ENCODE measurements at regions not wholly inside any gene's neighbourhood (a gene's known extent, or its start where the extent isn't known, plus 50 kb on each side); places are given as distances from the start of the nearest gene placed in this dataset.

DNA sequence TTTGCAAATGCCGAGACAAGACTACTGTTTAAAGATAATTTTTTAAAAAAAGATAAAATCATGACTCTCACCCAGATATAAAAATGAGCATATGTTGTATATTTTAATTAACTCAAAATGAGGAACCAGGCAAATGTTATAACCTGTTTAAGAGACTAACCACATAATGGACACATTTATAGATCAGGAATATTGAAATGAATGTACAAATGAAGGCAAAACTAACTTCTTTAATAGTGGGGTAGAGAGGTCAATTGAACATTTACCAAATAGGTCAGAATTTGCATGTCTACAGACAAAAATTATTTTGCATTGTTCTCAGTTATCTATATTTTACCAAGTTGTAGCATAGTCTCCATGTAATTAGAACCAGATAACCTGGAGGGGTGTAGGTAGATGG is 134.3 kb upstream of the PFN2 start (continued):
- TF ChIP-seq, protein P1, sequence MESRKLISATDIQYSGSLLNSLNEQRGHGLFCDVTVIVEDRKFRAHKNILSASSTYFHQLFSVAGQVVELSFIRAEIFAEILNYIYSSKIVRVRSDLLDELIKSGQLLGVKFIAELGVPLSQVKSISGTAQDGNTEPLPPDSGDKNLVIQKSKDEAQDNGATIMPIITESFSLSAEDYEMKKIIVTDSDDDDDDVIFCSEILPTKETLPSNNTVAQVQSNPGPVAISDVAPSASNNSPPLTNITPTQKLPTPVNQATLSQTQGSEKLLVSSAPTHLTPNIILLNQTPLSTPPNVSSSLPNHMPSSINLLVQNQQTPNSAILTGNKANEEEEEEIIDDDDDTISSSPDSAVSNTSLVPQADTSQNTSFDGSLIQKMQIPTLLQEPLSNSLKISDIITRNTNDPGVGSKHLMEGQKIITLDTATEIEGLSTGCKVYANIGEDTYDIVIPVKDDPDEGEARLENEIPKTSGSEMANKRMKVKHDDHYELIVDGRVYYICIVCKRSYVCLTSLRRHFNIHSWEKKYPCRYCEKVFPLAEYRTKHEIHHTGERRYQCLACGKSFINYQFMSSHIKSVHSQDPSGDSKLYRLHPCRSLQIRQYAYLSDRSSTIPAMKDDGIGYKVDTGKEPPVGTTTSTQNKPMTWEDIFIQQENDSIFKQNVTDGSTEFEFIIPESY (IDR thresholded peaks at IDR 0.05) = no peak
- TF ChIP-seq NR2F1 (conservative IDR thresholded peaks at IDR 0.05) (peak; percentile 97), MTA2 (IDR thresholded peaks at IDR 0.05; ENCODE audit: low read depth) (peak; percentile 84), MEF2B (IDR thresholded peaks at IDR 0.05; ENCODE audit: partially characterized antibody, poor library complexity, severe bottlenecking) (peak; percentile 53), NFYB (IDR thresholded peaks at IDR 0.05; ENCODE audit: insufficient read depth, low read depth, low read length) (no peak)
- TF ChIP-seq, protein P2, sequence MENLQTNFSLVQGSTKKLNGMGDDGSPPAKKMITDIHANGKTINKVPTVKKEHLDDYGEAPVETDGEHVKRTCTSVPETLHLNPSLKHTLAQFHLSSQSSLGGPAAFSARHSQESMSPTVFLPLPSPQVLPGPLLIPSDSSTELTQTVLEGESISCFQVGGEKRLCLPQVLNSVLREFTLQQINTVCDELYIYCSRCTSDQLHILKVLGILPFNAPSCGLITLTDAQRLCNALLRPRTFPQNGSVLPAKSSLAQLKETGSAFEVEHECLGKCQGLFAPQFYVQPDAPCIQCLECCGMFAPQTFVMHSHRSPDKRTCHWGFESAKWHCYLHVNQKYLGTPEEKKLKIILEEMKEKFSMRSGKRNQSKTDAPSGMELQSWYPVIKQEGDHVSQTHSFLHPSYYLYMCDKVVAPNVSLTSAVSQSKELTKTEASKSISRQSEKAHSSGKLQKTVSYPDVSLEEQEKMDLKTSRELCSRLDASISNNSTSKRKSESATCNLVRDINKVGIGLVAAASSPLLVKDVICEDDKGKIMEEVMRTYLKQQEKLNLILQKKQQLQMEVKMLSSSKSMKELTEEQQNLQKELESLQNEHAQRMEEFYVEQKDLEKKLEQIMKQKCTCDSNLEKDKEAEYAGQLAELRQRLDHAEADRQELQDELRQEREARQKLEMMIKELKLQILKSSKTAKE (IDR thresholded peaks at IDR 0.05; ENCODE audit: low read depth, poor library complexity, severe bottlenecking) = peak; percentile 63

DNA sequence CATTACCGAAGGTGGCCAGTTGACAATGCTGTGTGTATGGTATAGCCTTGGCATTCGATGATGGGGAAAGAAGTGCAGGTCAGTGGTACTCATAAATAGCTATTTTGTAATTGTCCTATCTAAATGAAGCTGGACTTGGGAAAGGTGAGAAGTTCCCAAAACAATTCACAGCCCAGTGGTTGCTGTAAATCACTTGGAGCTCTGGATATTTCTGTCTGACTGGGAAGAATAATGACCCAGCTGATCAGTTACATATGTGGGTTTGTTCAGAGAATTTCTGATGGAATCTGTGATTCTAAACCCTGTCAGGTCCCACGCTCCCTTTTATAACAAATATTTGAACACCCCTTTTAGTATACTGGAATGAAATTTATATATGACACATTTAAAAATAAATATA is 133.9 kb upstream of the PFN2 start:
- in situ Hi-C loops (cut with MboI) = no loop called here
- H4K20me1 ChIP-seq (ENCODE audit: control insufficient read depth, insufficient read depth) = no peaks in the 10 kb centered on the region
- H3K4me2 ChIP-seq (ENCODE audit: control insufficient read depth, insufficient read depth) = no peak overlapping the region
- H3K27ac ChIP-seq (ENCODE audit: control insufficient read depth, insufficient read depth) = no peak overlapping the region
- FAIRE-seq (no peak), DNase-seq (ENCODE audit: low read depth, low spot score) (no peak), ATAC-seq (no peak)
- no peaks in the 10 kb centered on the region for H3K9me3 ChIP-seq (replicated peaks; ENCODE audit: control insufficient read depth, insufficient read depth, low read length)
- RAD21 ChIA-PET (ENCODE audit: unreplicated experiment) = interaction anchor here (2.0 kb wide), 1 partner anchor 10 kb away, joined by 6 read pairs; no protein-coding TSS in a partner anchor
- H3K4me1 ChIP-seq (ENCODE audit: control insufficient read depth, insufficient read depth, low read length) = no peaks in the 10 kb centered on the region
- H2AFZ ChIP-seq (ENCODE audit: control insufficient read depth, low read depth, low read length) = no peak overlapping the region
- CTCF ChIA-PET = no interaction called here
- POLR2A ChIA-PET = no interaction called here
- 42% methylated on average over 3 of the region's 3 CpGs for WGBS (ENCODE audit: insufficient coverage, insufficient replicate concordance, low lambda C conversion rate, missing lambda C conversion rate)
- SMC1A ChIA-PET (ENCODE audit: uncharacterized antibody, unreplicated experiment) = interaction anchor here (1.5 kb wide), 1 partner anchor 10 kb away, joined by 10 read pairs; no protein-coding TSS in a partner anchor
- BruUV-seq (replicated peaks) = no TSS peak
- no peak overlapping the region for H3K4me3 ChIP-seq
- no peaks in the 10 kb centered on the region for H3K27me3 ChIP-seq (replicated peaks in 1 of 2; ENCODE audit: control insufficient read depth in 2 of 2, insufficient read depth in 2 of 2, low read length in 1 of 2)
- no peak overlapping the region for H3K9ac ChIP-seq (ENCODE audit: control insufficient read depth, insufficient read depth, low read length)
- H3K79me2 ChIP-seq (ENCODE audit: control insufficient read depth, insufficient read depth, low read length) = no peaks in the 10 kb centered on the region
- intact Hi-C loops (cut with micrococcal nuclease; ENCODE audit: unreplicated experiment) = no loop called here
- H3K36me3 ChIP-seq (ENCODE audit: control insufficient read depth in 2 of 2, insufficient read depth in 2 of 2, low read length in 1 of 2) = no peaks in the 10 kb centered on the region
- TF ChIP-seq, protein P3, sequence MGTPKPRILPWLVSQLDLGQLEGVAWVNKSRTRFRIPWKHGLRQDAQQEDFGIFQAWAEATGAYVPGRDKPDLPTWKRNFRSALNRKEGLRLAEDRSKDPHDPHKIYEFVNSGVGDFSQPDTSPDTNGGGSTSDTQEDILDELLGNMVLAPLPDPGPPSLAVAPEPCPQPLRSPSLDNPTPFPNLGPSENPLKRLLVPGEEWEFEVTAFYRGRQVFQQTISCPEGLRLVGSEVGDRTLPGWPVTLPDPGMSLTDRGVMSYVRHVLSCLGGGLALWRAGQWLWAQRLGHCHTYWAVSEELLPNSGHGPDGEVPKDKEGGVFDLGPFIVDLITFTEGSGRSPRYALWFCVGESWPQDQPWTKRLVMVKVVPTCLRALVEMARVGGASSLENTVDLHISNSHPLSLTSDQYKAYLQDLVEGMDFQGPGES (IDR thresholded peaks at IDR 0.05) = no peak
- TF ChIP-seq TAF1 (IDR thresholded peaks at IDR 0.05; ENCODE audit: borderline replicate concordance, low read depth, low read length) = no peak
- no peak for TF ChIP-seq ASH2L (IDR thresholded peaks at IDR 0.05; ENCODE audit: borderline replicate concordance, low read depth)
- TF ChIP-seq RCOR1 (conservative IDR thresholded peaks at IDR 0.05; ENCODE audit: low read depth, low read length) = no peak
- TF ChIP-seq, protein P2 (IDR thresholded peaks at IDR 0.05; ENCODE audit: low read depth, poor library complexity, severe bottlenecking) = no peak
- TF ChIP-seq, protein P4, sequence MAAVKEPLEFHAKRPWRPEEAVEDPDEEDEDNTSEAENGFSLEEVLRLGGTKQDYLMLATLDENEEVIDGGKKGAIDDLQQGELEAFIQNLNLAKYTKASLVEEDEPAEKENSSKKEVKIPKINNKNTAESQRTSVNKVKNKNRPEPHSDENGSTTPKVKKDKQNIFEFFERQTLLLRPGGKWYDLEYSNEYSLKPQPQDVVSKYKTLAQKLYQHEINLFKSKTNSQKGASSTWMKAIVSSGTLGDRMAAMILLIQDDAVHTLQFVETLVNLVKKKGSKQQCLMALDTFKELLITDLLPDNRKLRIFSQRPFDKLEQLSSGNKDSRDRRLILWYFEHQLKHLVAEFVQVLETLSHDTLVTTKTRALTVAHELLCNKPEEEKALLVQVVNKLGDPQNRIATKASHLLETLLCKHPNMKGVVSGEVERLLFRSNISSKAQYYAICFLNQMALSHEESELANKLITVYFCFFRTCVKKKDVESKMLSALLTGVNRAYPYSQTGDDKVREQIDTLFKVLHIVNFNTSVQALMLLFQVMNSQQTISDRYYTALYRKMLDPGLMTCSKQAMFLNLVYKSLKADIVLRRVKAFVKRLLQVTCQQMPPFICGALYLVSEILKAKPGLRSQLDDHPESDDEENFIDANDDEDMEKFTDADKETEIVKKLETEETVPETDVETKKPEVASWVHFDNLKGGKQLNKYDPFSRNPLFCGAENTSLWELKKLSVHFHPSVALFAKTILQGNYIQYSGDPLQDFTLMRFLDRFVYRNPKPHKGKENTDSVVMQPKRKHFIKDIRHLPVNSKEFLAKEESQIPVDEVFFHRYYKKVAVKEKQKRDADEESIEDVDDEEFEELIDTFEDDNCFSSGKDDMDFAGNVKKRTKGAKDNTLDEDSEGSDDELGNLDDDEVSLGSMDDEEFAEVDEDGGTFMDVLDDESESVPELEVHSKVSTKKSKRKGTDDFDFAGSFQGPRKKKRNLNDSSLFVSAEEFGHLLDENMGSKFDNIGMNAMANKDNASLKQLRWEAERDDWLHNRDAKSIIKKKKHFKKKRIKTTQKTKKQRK (IDR thresholded peaks at IDR 0.05; ENCODE audit: low read depth, low read length) = no peak
- no peak for TF ChIP-seq YBX1 (IDR thresholded peaks at IDR 0.05)
